K562 (cell line): ENCODE measurements at regions not wholly inside any gene's neighbourhood (a gene's known extent, or its start where the extent isn't known, plus 50 kb on each side); places are given as distances from the start of the nearest gene placed in this dataset.

Source experiments
- ATAC-seq: fragments of 200-7000 bp; cut with Tn5 transposase; 3 replicates; pipeline ENCODE4 v1.9.1; 2020; ENCODE audit warnings: moderate library complexity
- BruUV-seq: library from RNA; stranded (reverse); fragments of 400-500 nt; replicated peaks from 2 replicates; lab custom pipeline; 2021; lab: Mats Ljungman, UMichigan
- CTCF ChIA-PET: fragments of 300-600 bp; formaldehyde crosslinking; extraction: SDS; loops from one replicate; lab custom pipeline; 2021; ENCODE audit warnings: low intra/inter-chr PET ratio; lab: Yijun Ruan, JAX
- POLR2A ChIA-PET: fragments of 300-600, 350-650 bp; sonication (Branson Sonifier 250); formaldehyde crosslinking; extraction: SDS; loops from one replicate; lab custom pipeline; 2021; ENCODE audit warnings: antibody characterized with exemption, inconsistent platforms; lab: Yijun Ruan, JAX
- DNase-seq, 4 experiments: peaks; one replicate each; pipeline versions ENCODE4 v3.0.0 to v3.0.0-alpha.2; 2011 to 2018; ENCODE audit warnings: low spot score in 3 of 4, mixed read lengths in 3 of 4; ENCODE audit errors: extremely low read depth in 1 of 4
- FAIRE-seq: peaks from 2 replicates; lab custom pipeline; 2011; peaks lifted over from hg19 to GRCh38; lab: Jason Lieb, UNC
- H2AFZ ChIP-seq: 2 replicates; pipeline ENCODE4 v1.6.0; 2011; ENCODE audit warnings: low read depth, low read length, control low read depth, inconsistent platforms
- H3K27ac ChIP-seq: fragments of 200-600 bp; 3 replicates; pipeline ENCODE4 v1.8.0; 2011; ENCODE audit warnings: low read depth, mild to moderate bottlenecking, control low read depth, inconsistent platforms, low read length, moderate library complexity, mixed read lengths; ENCODE audit errors: extremely low read depth
- H3K27me3 ChIP-seq, 2 experiments: fragments of 300-600 bp in 1 of 2; 2 replicates in 1 of 2; 3 replicates in 1 of 2; pipeline versions ENCODE4 v1.6.0 to v1.8.0; 2011; ENCODE audit warnings: inconsistent platforms in 2 of 2, low read length in 2 of 2, mild to moderate bottlenecking in 1 of 2, mixed read lengths in 1 of 2, moderate library complexity in 1 of 2; ENCODE audit not compliant: control insufficient read depth in 2 of 2, insufficient read depth in 2 of 2
- H3K36me3 ChIP-seq: fragments of 300-600 bp; 3 replicates; pipeline ENCODE4 v1.8.0; 2011; ENCODE audit warnings: mild to moderate bottlenecking, low read length, inconsistent platforms; ENCODE audit not compliant: control insufficient read depth, insufficient read depth
- H3K4me1 ChIP-seq, 2 experiments: fragments of 200-600 bp in 1 of 2; replicated peaks in 1 of 2; 2 replicates in 1 of 2; 3 replicates in 1 of 2; pipeline versions ENCODE4 v1.5.1 to v1.8.0; 2011; ENCODE audit warnings: inconsistent platforms in 2 of 2, low read length in 2 of 2, mild to moderate bottlenecking in 1 of 2, mixed read lengths in 1 of 2, moderate library complexity in 1 of 2; ENCODE audit not compliant: control insufficient read depth in 2 of 2, insufficient read depth in 2 of 2
- H3K4me2 ChIP-seq: 2 replicates; pipeline ENCODE4 v1.6.1; 2011; ENCODE audit warnings: low read length, control low read depth, inconsistent platforms, mixed read lengths; ENCODE audit not compliant: insufficient read depth
- H3K4me3 ChIP-seq: fragments of 200-600 bp; sonication (generic), shearing (Covaris generic); 2 replicates; pipeline ENCODE4 v1.5.1; 2016; ENCODE audit warnings: control low read depth, inconsistent platforms
- H3K79me2 ChIP-seq: fragments of 200-600 bp; 3 replicates; pipeline ENCODE4 v1.8.0; 2011; ENCODE audit warnings: low read length, inconsistent platforms; ENCODE audit not compliant: control insufficient read depth, insufficient read depth
- H3K9ac ChIP-seq, 2 experiments: 2 replicates each; pipeline versions ENCODE4 v1.6.0 to v1.6.1; 2011; ENCODE audit warnings: low read depth in 2 of 2, low read length in 2 of 2, control low read depth in 1 of 2, inconsistent platforms in 1 of 2, mild to moderate bottlenecking in 1 of 2, mixed read lengths in 1 of 2; ENCODE audit not compliant: insufficient read depth in 1 of 2
- H3K9me1 ChIP-seq: one replicate; pipeline ENCODE4 v1.6.0; 2011; ENCODE audit warnings: inconsistent platforms, mild to moderate bottlenecking, low read length, moderate library complexity; ENCODE audit not compliant: control insufficient read depth, insufficient read depth
- H3K9me3 ChIP-seq: replicated peaks from 2 replicates; pipeline ENCODE4 v1.5.1; 2011; ENCODE audit warnings: low read depth, low read length, inconsistent platforms; ENCODE audit not compliant: control insufficient read depth, insufficient read depth
- H4K20me1 ChIP-seq: replicated peaks from 2 replicates; pipeline ENCODE4 v1.6.1; 2011; ENCODE audit warnings: low read length, inconsistent platforms, mixed read lengths; ENCODE audit not compliant: control insufficient read depth, insufficient read depth
- E2F8 ChIP-seq: fragments of 450-650 bp; IDR thresholded peaks from 2 replicates; pipeline ENCODE4 v1.7.1; 2018; ENCODE audit warnings: mild to moderate bottlenecking, low read depth; ENCODE audit not compliant: partially characterized antibody
- ETV6 ChIP-seq, 3 experiments: fragments of 150-350 bp in 1 of 3; sonication (generic) in 1 of 3; formaldehyde crosslinking in 1 of 3; IDR thresholded peaks; 2 replicates each; pipeline versions ENCODE4 v1.6.1 to v1.8.0; 2014 to 2022; ENCODE audit warnings: borderline replicate concordance in 2 of 3, low read depth in 2 of 3, antibody characterized with exemption in 1 of 3, low read length in 1 of 3, mild to moderate bottlenecking in 1 of 3, missing genetic modification reagents in 1 of 3
- NCOA4 ChIP-seq: fragments of 450-650 bp; IDR thresholded peaks from 2 replicates; pipeline ENCODE4 v1.6.1; 2018; ENCODE audit warnings: mild to moderate bottlenecking; ENCODE audit not compliant: partially characterized antibody
- NCOR1 ChIP-seq: fragments of 450-650 bp; IDR thresholded peaks from 2 replicates; pipeline ENCODE4 v1.6.1; 2016; ENCODE audit warnings: mild to moderate bottlenecking, moderate library complexity
- POLR2H ChIP-seq: IDR thresholded peaks from 2 replicates; pipeline ENCODE4 v1.6.1; 2016; ENCODE audit warnings: missing genetic modification characterization, low read depth, mild to moderate bottlenecking, control low read depth, missing compliant biosample characterization, moderate library complexity
- SOX6 ChIP-seq: fragments of 450-650 bp; IDR thresholded peaks from 2 replicates; pipeline ENCODE4 v1.6.1; 2014; ENCODE audit warnings: mild to moderate bottlenecking
- SREBF1 ChIP-seq: fragments of 150-350 bp; IDR thresholded peaks from 2 replicates; pipeline ENCODE4 v1.6.1; 2014; ENCODE audit warnings: antibody characterized with exemption, low read depth, low read length, borderline replicate concordance
- TBP ChIP-seq: optimal IDR thresholded peaks from 2 replicates; pipeline ENCODE3; 2011; ENCODE audit warnings: low read depth, low read length, improper control_type of control experiment
- TFE3 ChIP-seq: fragments of 450-650 bp; formaldehyde crosslinking; IDR thresholded peaks from 2 replicates; pipeline ENCODE4 v1.4.0; 2020; ENCODE audit warnings: mild to moderate bottlenecking, mixed read lengths
- TRIM24 ChIP-seq, 2 experiments: fragments of 450-650 bp; IDR thresholded peaks; 2 replicates each; pipeline ENCODE4 v1.6.1; 2016
- ZNF12 ChIP-seq: sonication (generic); formaldehyde crosslinking; IDR thresholded peaks from 2 replicates; pipeline ENCODE4 v1.4.0; 2020; ENCODE audit warnings: mild to moderate bottlenecking, missing genetic modification reagents
- ZNF239 ChIP-seq: fragments of 250-450 bp; sonication (Bioruptor Pico); IDR thresholded peaks from 2 replicates; pipeline ENCODE4 v1.4.0; 2020; ENCODE audit warnings: mild to moderate bottlenecking
- ZNF696 ChIP-seq: fragments of 250-450 bp; sonication (Bioruptor Pico); conservative IDR thresholded peaks from 2 replicates; pipeline ENCODE4 v1.4.0; 2020; ENCODE audit warnings: mild to moderate bottlenecking, moderate library complexity
- WGBS: fragments of 100-300 bp; shearing (Covaris generic); methylation state at CpG from one replicate; pipeline ENCODE4 v1.1.6; 2016; ENCODE audit warnings: low coverage, mixed read lengths; ENCODE audit not compliant: insufficient coverage; ENCODE audit errors: missing lambda C conversion rate; 5-methylcytosine and 5-hydroxymethylcytosine counted together
- in situ Hi-C: fragments of 300-500 bp; cut with MboI; formaldehyde crosslinking; loops from 4 replicates; pipeline ENCODE4 v1.15.0; 2018; ENCODE audit warnings: inconsistent platforms, mixed read lengths
- intact Hi-C: fragments of 100-400 bp; cut with micrococcal nuclease; formaldehyde crosslinking; loops from 2 replicates; pipeline ENCODE4 v1.14.2; 2022

- ATAC-seq = no peak
- WGBS = 30% methylated on average over 5 of the region's 5 CpGs
- in situ Hi-C loops = no loop called here
Observed at GRCh38 chr6:108758884-108759283, 89.3 kb upstream of the ARMC2 start.

More at GRCh38 chr6:108758884-108759283, 89.3 kb upstream of the ARMC2 start:
- H3K27ac ChIP-seq = no peak overlapping the region
- intact Hi-C loops = no loop called here
- H3K9me3 ChIP-seq = no peaks in the 10 kb centered on the region
- no peak overlapping the region for H3K4me2 ChIP-seq
- DNase-seq (no peak), FAIRE-seq (no peak)
- H3K36me3 ChIP-seq = no peaks in the 10 kb centered on the region
- H2AFZ ChIP-seq = no peak overlapping the region
- POLR2A ChIA-PET = no interaction called here
- H3K27me3 ChIP-seq = peaks cover 36 to 71% of the 10 kb centered on the region in 2 experiments
- H3K4me3 ChIP-seq = no peak overlapping the region
- no peaks in the 10 kb centered on the region for H3K9me1 ChIP-seq
- no peak overlapping the region for H3K9ac ChIP-seq
- H4K20me1 ChIP-seq = peaks cover 3% of the 10 kb centered on the region; the same call in 1 of the 2 replicates
- BruUV-seq = no TSS peak
- H3K4me1 ChIP-seq = no peaks in the 10 kb centered on the region; a peak in 1 of 5 replicates
- TF ChIP-seq SOX6 (no peak), SREBF1 (no peak), ZNF696 (no peak), NCOR1 (no peak), TBP (no peak), TFE3 (no peak), ETV6 (IDR thresholded peaks at IDR 0.05; ENCODE audit: borderline replicate concordance in 1 of 2, low read depth in 2 of 2, low read length in 1 of 2) (no peak), ETV6 (CRISPR knock-in tag; IDR thresholded peaks at IDR 0.05; ENCODE audit: borderline replicate concordance) (no peak), POLR2H (tag) (no peak), NCOA4 (no peak), ZNF239 (CRISPR knock-in tag) (no peak), TRIM24 (IDR thresholded peaks at IDR 0.05) (no peak), E2F8 (no peak), ZNF12 (CRISPR knock-in tag) (no peak)
- TF ChIP-seq, all 486 proteins: peak for 0
- CTCF ChIA-PET = no interaction called here
- H3K79me2 ChIP-seq = no peaks in the 10 kb centered on the region
